Body of pancreas (tissue), 4 donors: ENCODE measurements at regions not wholly inside any gene's neighbourhood (a gene's known extent, or its start where the extent isn't known, plus 50 kb on each side); places are given as distances from the start of the nearest gene placed in this dataset.

Source experiments
- CTCF ChIP-seq, 7 experiments: fragments of 450-650 bp in 4 of 7; fragments of 200-600 bp in 3 of 7; sonication (generic) in 3 of 7; IDR thresholded peaks; one replicate each; pipeline ENCODE4 v1.5.1; 2016 to 2019; ENCODE audit warnings: antibody characterized with exemption in 7 of 7
- POLR2A ChIP-seq, 3 donors: fragments of 450-650 bp; IDR thresholded peaks; one replicate each; pipeline ENCODE4 v1.6.1; 2016; ENCODE audit warnings: antibody characterized with exemption in 3 of 3, mild to moderate bottlenecking in 2 of 3

- TF ChIP-seq CTCF (IDR thresholded peaks at IDR 0.05) (no peak), POLR2A (IDR thresholded peaks at IDR 0.05) (no peak)
Observed at GRCh38 chr2:167855211-167855610, 392.2 kb downstream of the STK39 start.
